K562 (cell line): ENCODE measurements at regions not wholly inside any gene's neighbourhood (a gene's known extent, or its start where the extent isn't known, plus 50 kb on each side); places are given as distances from the start of the nearest gene placed in this dataset.
"Not testable (repeated sequence)": the region's sequence is repeated elsewhere in the genome, so short reads cannot be mapped to it uniquely, and the experiment has no call there.

Source experiments
- ATAC-seq: fragments of 200-7000 bp; cut with Tn5 transposase; 3 replicates; pipeline ENCODE4 v1.9.1; 2020; ENCODE audit warnings: moderate library complexity
- BruUV-seq: library from RNA; stranded (reverse); fragments of 400-500 nt; replicated peaks from 2 replicates; lab custom pipeline; 2021; lab: Mats Ljungman, UMichigan
- CTCF ChIA-PET: fragments of 300-600 bp; formaldehyde crosslinking; extraction: SDS; loops from one replicate; lab custom pipeline; 2021; ENCODE audit warnings: low intra/inter-chr PET ratio; lab: Yijun Ruan, JAX
- POLR2A ChIA-PET: fragments of 300-600, 350-650 bp; sonication (Branson Sonifier 250); formaldehyde crosslinking; extraction: SDS; loops from one replicate; lab custom pipeline; 2021; ENCODE audit warnings: antibody characterized with exemption, inconsistent platforms; lab: Yijun Ruan, JAX
- DNase-seq, 4 experiments: peaks; one replicate each; pipeline versions ENCODE4 v3.0.0 to v3.0.0-alpha.2; 2011 to 2018; ENCODE audit warnings: low spot score in 3 of 4, mixed read lengths in 3 of 4; ENCODE audit errors: extremely low read depth in 1 of 4
- FAIRE-seq: peaks from 2 replicates; lab custom pipeline; 2011; peaks lifted over from hg19 to GRCh38; lab: Jason Lieb, UNC
- H2AFZ ChIP-seq: 2 replicates; pipeline ENCODE4 v1.6.0; 2011; ENCODE audit warnings: low read depth, low read length, control low read depth, inconsistent platforms
- H3K27ac ChIP-seq: fragments of 200-600 bp; 3 replicates; pipeline ENCODE4 v1.8.0; 2011; ENCODE audit warnings: low read depth, mild to moderate bottlenecking, control low read depth, inconsistent platforms, low read length, moderate library complexity, mixed read lengths; ENCODE audit errors: extremely low read depth
- H3K27me3 ChIP-seq, 2 experiments: fragments of 300-600 bp in 1 of 2; 2 replicates in 1 of 2; 3 replicates in 1 of 2; pipeline versions ENCODE4 v1.6.0 to v1.8.0; 2011; ENCODE audit warnings: inconsistent platforms in 2 of 2, low read length in 2 of 2, mild to moderate bottlenecking in 1 of 2, mixed read lengths in 1 of 2, moderate library complexity in 1 of 2; ENCODE audit not compliant: control insufficient read depth in 2 of 2, insufficient read depth in 2 of 2
- H3K36me3 ChIP-seq: fragments of 300-600 bp; 3 replicates; pipeline ENCODE4 v1.8.0; 2011; ENCODE audit warnings: mild to moderate bottlenecking, low read length, inconsistent platforms; ENCODE audit not compliant: control insufficient read depth, insufficient read depth
- H3K4me1 ChIP-seq, 2 experiments: fragments of 200-600 bp in 1 of 2; replicated peaks in 1 of 2; 2 replicates in 1 of 2; 3 replicates in 1 of 2; pipeline versions ENCODE4 v1.5.1 to v1.8.0; 2011; ENCODE audit warnings: inconsistent platforms in 2 of 2, low read length in 2 of 2, mild to moderate bottlenecking in 1 of 2, mixed read lengths in 1 of 2, moderate library complexity in 1 of 2; ENCODE audit not compliant: control insufficient read depth in 2 of 2, insufficient read depth in 2 of 2
- H3K4me2 ChIP-seq: 2 replicates; pipeline ENCODE4 v1.6.1; 2011; ENCODE audit warnings: low read length, control low read depth, inconsistent platforms, mixed read lengths; ENCODE audit not compliant: insufficient read depth
- H3K4me3 ChIP-seq: fragments of 200-600 bp; sonication (generic), shearing (Covaris generic); 2 replicates; pipeline ENCODE4 v1.5.1; 2016; ENCODE audit warnings: control low read depth, inconsistent platforms
- H3K79me2 ChIP-seq: fragments of 200-600 bp; 3 replicates; pipeline ENCODE4 v1.8.0; 2011; ENCODE audit warnings: low read length, inconsistent platforms; ENCODE audit not compliant: control insufficient read depth, insufficient read depth
- H3K9ac ChIP-seq, 2 experiments: 2 replicates each; pipeline versions ENCODE4 v1.6.0 to v1.6.1; 2011; ENCODE audit warnings: low read depth in 2 of 2, low read length in 2 of 2, control low read depth in 1 of 2, inconsistent platforms in 1 of 2, mild to moderate bottlenecking in 1 of 2, mixed read lengths in 1 of 2; ENCODE audit not compliant: insufficient read depth in 1 of 2
- H3K9me1 ChIP-seq: one replicate; pipeline ENCODE4 v1.6.0; 2011; ENCODE audit warnings: inconsistent platforms, mild to moderate bottlenecking, low read length, moderate library complexity; ENCODE audit not compliant: control insufficient read depth, insufficient read depth
- H3K9me3 ChIP-seq: replicated peaks from 2 replicates; pipeline ENCODE4 v1.5.1; 2011; ENCODE audit warnings: low read depth, low read length, inconsistent platforms; ENCODE audit not compliant: control insufficient read depth, insufficient read depth
- H4K20me1 ChIP-seq: replicated peaks from 2 replicates; pipeline ENCODE4 v1.6.1; 2011; ENCODE audit warnings: low read length, inconsistent platforms, mixed read lengths; ENCODE audit not compliant: control insufficient read depth, insufficient read depth
- BCLAF1 ChIP-seq, 2 experiments: fragments of 450-650 bp in 1 of 2; IDR thresholded peaks; 2 replicates each; pipeline ENCODE4 v1.6.1; 2011 to 2017; ENCODE audit warnings: low read depth in 2 of 2, antibody characterized with exemption in 1 of 2, borderline replicate concordance in 1 of 2, low read length in 1 of 2, mild to moderate bottlenecking in 1 of 2, mixed read lengths in 1 of 2; ENCODE audit not compliant: control insufficient read depth in 1 of 2
- WGBS: fragments of 100-300 bp; shearing (Covaris generic); methylation state at CpG from one replicate; pipeline ENCODE4 v1.1.6; 2016; ENCODE audit warnings: low coverage, mixed read lengths; ENCODE audit not compliant: insufficient coverage; ENCODE audit errors: missing lambda C conversion rate; 5-methylcytosine and 5-hydroxymethylcytosine counted together
- in situ Hi-C: fragments of 300-500 bp; cut with MboI; formaldehyde crosslinking; loops from 4 replicates; pipeline ENCODE4 v1.15.0; 2018; ENCODE audit warnings: inconsistent platforms, mixed read lengths
- intact Hi-C: fragments of 100-400 bp; cut with micrococcal nuclease; formaldehyde crosslinking; loops from 2 replicates; pipeline ENCODE4 v1.14.2; 2022

DNA sequence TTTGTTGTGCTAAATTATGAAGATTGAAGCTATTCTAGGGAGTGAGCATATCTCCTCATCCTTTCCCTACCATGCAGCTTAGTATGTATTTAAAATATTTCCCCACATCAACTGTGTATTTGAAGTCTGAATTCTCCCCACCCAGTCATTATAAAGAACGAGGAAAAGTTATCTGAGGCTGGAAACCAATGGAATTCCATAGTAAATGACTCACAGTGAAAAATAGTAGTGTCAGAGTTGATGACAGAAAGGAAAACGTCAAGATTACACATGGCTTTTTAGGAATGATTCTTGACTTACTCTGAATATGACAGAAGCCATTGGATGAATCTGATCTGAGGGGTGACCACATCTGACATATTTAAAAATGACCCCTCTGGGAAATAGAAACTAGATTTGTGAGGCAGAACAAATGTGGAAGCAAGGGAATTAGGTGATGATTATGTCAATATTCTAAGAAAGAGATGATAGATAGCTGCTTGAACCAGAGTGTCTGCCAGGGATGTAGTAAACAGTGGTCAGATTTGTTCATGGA, 1768.9 kb upstream of the CDH9 start (continued):
- TF ChIP-seq BCLAF1 (IDR thresholded peaks at IDR 0.05; ENCODE audit: borderline replicate concordance in 1 of 2, control insufficient read depth in 1 of 2, low read depth in 2 of 2, low read length in 1 of 2) = no peak

- H3K4me1 ChIP-seq, in situ Hi-C loops, H4K20me1 ChIP-seq, H3K9me1 ChIP-seq, BruUV-seq, CTCF ChIA-PET, intact Hi-C loops, H3K36me3 ChIP-seq, H2AFZ ChIP-seq, H3K4me3 ChIP-seq, H3K27me3 ChIP-seq, H3K27ac ChIP-seq, FAIRE-seq, DNase-seq, ATAC-seq, H3K79me2 ChIP-seq, H3K4me2 ChIP-seq, H3K9ac ChIP-seq, H3K9me3 ChIP-seq, POLR2A ChIA-PET: not testable (repeated sequence)
- WGBS = 80% methylated on average over 10 of the region's 16 CpGs
Observed at GRCh38 chr5:28799035-28799434, 1760.6 kb upstream of the CDH9 start.
